ENCODE measurements at regions not wholly inside any gene's neighbourhood (a gene's known extent, or its start where the extent isn't known, plus 50 kb on each side); places are given as distances from the start of the nearest gene placed in this dataset.

DNA sequence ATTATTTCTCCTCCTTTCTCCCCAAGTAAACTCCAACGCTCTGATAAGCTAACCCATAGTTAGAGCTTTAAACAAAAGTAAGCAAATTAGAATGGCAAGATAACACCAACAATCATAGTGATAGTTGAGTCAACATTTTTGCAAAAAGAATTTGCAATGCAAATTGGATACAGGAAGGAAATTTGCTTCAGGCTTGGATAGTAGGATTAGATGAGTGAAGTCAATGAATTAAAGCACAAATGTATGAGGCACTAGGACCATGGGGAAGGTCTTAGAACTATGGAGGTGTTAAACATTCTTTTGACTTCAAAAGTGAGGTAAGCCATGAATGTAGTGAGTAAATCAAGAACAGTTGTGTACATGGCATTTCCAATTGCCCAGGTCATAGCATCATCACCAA is 289.8 kb upstream of the GRAMD2B start:
- no peak overlapping the region for H3K4me3 Mint-ChIP-seq
- Histone ChIP-seq H3K4me3 (ENCODE audit: low read length) (no peak overlapping the region), H3K4me1 (ENCODE audit: insufficient read depth, low read length) (no peaks in the 10 kb centered on the region), H3K27ac (ENCODE audit: low read depth in 1 of 2, low read length in 2 of 2) (no peak overlapping the region), H3K36me3 (ENCODE audit: insufficient read depth, low read length) (no peaks in the 10 kb centered on the region), H3K9me3 (ENCODE audit: control insufficient read depth in 1 of 2, insufficient read depth in 1 of 2, low read length in 2 of 2) (peaks cover 0 to 5% of the 10 kb centered on the region in 2 experiments), H3K27me3 (ENCODE audit: control insufficient read depth in 1 of 2, insufficient read depth in 2 of 2, low read length in 2 of 2) (no peaks in the 10 kb centered on the region)
- H3K27me3 Mint-ChIP-seq = no peaks in the 10 kb centered on the region
- no peak for DNase-seq
- H3K9me3 Mint-ChIP-seq = peaks cover 7% of the 10 kb centered on the region
- POLR2A ChIA-PET = no interaction called here
- TF ChIP-seq CTCF (IDR thresholded peaks at IDR 0.05) = no peak
- no peaks in the 10 kb centered on the region for H3K4me1 Mint-ChIP-seq (ENCODE audit: low read depth)
- CTCF ChIA-PET = no interaction called here
- ATAC-seq (ENCODE audit: poor library complexity) = no peak
- intact Hi-C loops (cut with DNase I, micrococcal nuclease) = no loop called here
- H3K36me3 Mint-ChIP-seq (ENCODE audit: low read depth) = no peaks in the 10 kb centered on the region
- no peak overlapping the region for H3K27ac Mint-ChIP-seq

- intact Hi-C loops (cut with DNase I, micrococcal nuclease) = no loop called here
- DNase-seq (no peak), ATAC-seq (ENCODE audit: poor library complexity) (no peak)
- Mint-ChIP-seq H3K27me3 (no peaks in the 10 kb centered on the region), H3K4me1 (ENCODE audit: low read depth) (no peaks in the 10 kb centered on the region), H3K36me3 (ENCODE audit: low read depth) (no peaks in the 10 kb centered on the region), H3K27ac (no peak overlapping the region), H3K4me3 (no peak overlapping the region), H3K9me3 (peaks cover 8% of the 10 kb centered on the region)
- POLR2A ChIA-PET = no interaction called here
- Histone ChIP-seq H3K4me1 (ENCODE audit: insufficient read depth, low read length) (no peaks in the 10 kb centered on the region), H3K36me3 (ENCODE audit: insufficient read depth, low read length) (no peaks in the 10 kb centered on the region), H3K9me3 (ENCODE audit: control insufficient read depth in 1 of 2, insufficient read depth in 1 of 2, low read length in 2 of 2) (no peaks in the 10 kb centered on the region), H3K27ac (ENCODE audit: low read depth in 1 of 2, low read length in 2 of 2) (no peak overlapping the region), H3K27me3 (ENCODE audit: control insufficient read depth in 1 of 2, insufficient read depth in 2 of 2, low read length in 2 of 2) (no peaks in the 10 kb centered on the region), H3K4me3 (ENCODE audit: low read length) (no peak overlapping the region)
- no peak for TF ChIP-seq CTCF (IDR thresholded peaks at IDR 0.05)
- CTCF ChIA-PET = no interaction called here
These were observed 285.3 kb upstream of the GRAMD2B start for GRCh38 chr5:126137891-126138280.

GRCh38 chr5:126138281-126138931 is 284.8 kb upstream of the GRAMD2B start:
- Mint-ChIP-seq H3K4me1 (ENCODE audit: low read depth) (no peaks in the 10 kb centered on the region), H3K4me3 (no peak overlapping the region)
- no peak for ATAC-seq (ENCODE audit: poor library complexity)

More at GRCh38 chr5:126138281-126138931, 284.8 kb upstream of the GRAMD2B start:
- intact Hi-C loops (cut with DNase I, micrococcal nuclease) = no loop called here
- H3K27ac Mint-ChIP-seq = no peak overlapping the region
- H3K9me3 Mint-ChIP-seq = peaks cover 5% of the 10 kb centered on the region
- DNase-seq = no peak
- POLR2A ChIA-PET = no interaction called here
- CTCF ChIA-PET = no interaction called here
- TF ChIP-seq CTCF (IDR thresholded peaks at IDR 0.05) = no peak
- H3K9me3 ChIP-seq (ENCODE audit: control insufficient read depth in 1 of 2, insufficient read depth in 1 of 2, low read length in 2 of 2) = no peaks in the 10 kb centered on the region
- no peaks in the 10 kb centered on the region for H3K36me3 Mint-ChIP-seq (ENCODE audit: low read depth)
- no peaks in the 10 kb centered on the region for H3K27me3 ChIP-seq (ENCODE audit: control insufficient read depth in 1 of 2, insufficient read depth in 2 of 2, low read length in 2 of 2)
- no peaks in the 10 kb centered on the region for H3K36me3 ChIP-seq (ENCODE audit: insufficient read depth, low read length)
- no peaks in the 10 kb centered on the region for H3K4me1 ChIP-seq (ENCODE audit: insufficient read depth, low read length)
- H3K27me3 Mint-ChIP-seq = no peaks in the 10 kb centered on the region
- no peak overlapping the region for H3K27ac ChIP-seq (ENCODE audit: low read depth in 1 of 2, low read length in 2 of 2)
- H3K4me3 ChIP-seq (ENCODE audit: low read length) = no peak overlapping the region

Data from CD4-positive, alpha-beta T cell (primary cell).